HCT116 (cell line): ENCODE measurements at regions not wholly inside any gene's neighbourhood (a gene's known extent, or its start where the extent isn't known, plus 50 kb on each side); places are given as distances from the start of the nearest gene placed in this dataset.
"Not testable (repeated sequence)": the region's sequence is repeated elsewhere in the genome, so short reads cannot be mapped to it uniquely, and the experiment has no call there.

Experiments used
- ATAC-seq: fragments of 200-7000 bp; cut with Tn5 transposase; 2 replicates; pipeline ENCODE4 v1.9.1; 2020; ENCODE audit warnings: mild to moderate bottlenecking, moderate library complexity
- BruUV-seq: library from RNA; stranded (reverse); fragments of 400-500 nt; replicated peaks from 2 replicates; lab custom pipeline; 2021; lab: Mats Ljungman, UMichigan
- CTCF ChIA-PET: fragments of 300-600 bp; sonication (Branson Sonifier 250); formaldehyde crosslinking; loops from one replicate; lab custom pipeline; 2021; ENCODE audit warnings: antibody characterized with exemption; lab: Charles Lee
- POLR2A ChIA-PET: fragments of 300-600, 350-600 bp; sonication (Branson Sonifier 250); formaldehyde crosslinking; loops from one replicate; lab custom pipeline; 2021; ENCODE audit warnings: antibody characterized with exemption; lab: Charles Lee
- RAD21 ChIA-PET, 2 experiments: fragments of 300-600 bp; sonication (Branson Sonifier 250); formaldehyde crosslinking; loops; one replicate each; lab custom pipeline; 2023; ENCODE audit warnings: low total read pairs in 2 of 2; ENCODE audit not compliant: uncharacterized antibody in 2 of 2, unreplicated experiment in 2 of 2, low non-redundant PET in 1 of 2; lab: Charles Lee
- DNase-seq: peaks from one replicate; pipeline ENCODE4 v3.0.0-alpha.2; 2010; ENCODE audit warnings: low read depth, low spot score
- H2AFZ ChIP-seq: fragments of 200-600 bp; shearing (Covaris generic), sonication (generic); 2 replicates; pipeline ENCODE4 v1.6.1; 2017; ENCODE audit warnings: low read depth, mixed run types, mixed read lengths, antibody characterized with exemption, low read length; ENCODE audit not compliant: poor library complexity, severe bottlenecking
- H3K27ac ChIP-seq: 2 replicates; pipeline ENCODE4 v1.5.1; 2012; ENCODE audit warnings: low read depth, low read length
- H3K27me3 ChIP-seq: fragments of 200-600 bp; sonication (generic); 2 replicates; pipeline ENCODE4 v1.6.1; 2016; ENCODE audit warnings: mixed run types, low read length, mixed read lengths; ENCODE audit not compliant: insufficient read depth
- H3K36me3 ChIP-seq, 2 experiments: fragments of 200-500 bp in 1 of 2; fragments of 200-600 bp in 1 of 2; sonication (Bioruptor generic) in 1 of 2; sonication (generic) in 1 of 2; 2 replicates each; pipeline versions ENCODE4 v1.5.1 to v1.6.1; 2014 to 2016; ENCODE audit warnings: low read length in 2 of 2, inconsistent platforms in 1 of 2, mixed read lengths in 1 of 2, mixed run types in 1 of 2; ENCODE audit not compliant: insufficient read depth in 2 of 2, control insufficient read depth in 1 of 2
- H3K4me1 ChIP-seq, 2 experiments: fragments of 200-600 bp in 1 of 2; sonication (generic) in 1 of 2; 2 replicates each; pipeline versions ENCODE4 v1.5.1 to v1.6.1; 2012 to 2017; ENCODE audit warnings: low read length in 2 of 2, inconsistent platforms in 1 of 2, mild to moderate bottlenecking in 1 of 2, mixed read lengths in 1 of 2, mixed run types in 1 of 2, moderate library complexity in 1 of 2; ENCODE audit not compliant: insufficient read depth in 2 of 2, control insufficient read depth in 1 of 2
- H3K4me2 ChIP-seq: fragments of 200-600 bp; sonication (generic); 2 replicates; pipeline ENCODE4 v1.6.1; 2017; ENCODE audit warnings: mixed run types, low read length, mixed read lengths
- H3K4me3 ChIP-seq, 2 experiments: fragments of 200-600 bp in 1 of 2; sonication (generic) in 1 of 2; replicated peaks in 1 of 2; 2 replicates each; pipeline ENCODE4 v1.5.1; 2011 to 2016; ENCODE audit warnings: low read length in 2 of 2, control low read depth in 1 of 2, low read depth in 1 of 2, mild to moderate bottlenecking in 1 of 2, mixed read lengths in 1 of 2, mixed run types in 1 of 2
- H3K79me2 ChIP-seq: fragments of 200-600 bp; sonication (generic); 2 replicates; pipeline ENCODE4 v1.6.1; 2017; ENCODE audit warnings: mild to moderate bottlenecking, mixed run types, low read length, moderate library complexity, mixed read lengths; ENCODE audit not compliant: insufficient read depth
- H3K9ac ChIP-seq: fragments of 200-600 bp; sonication (generic); 2 replicates; pipeline ENCODE4 v1.6.1; 2016; ENCODE audit warnings: low read length, mixed read lengths
- H3K9me2 ChIP-seq: fragments of 200-600 bp; sonication (generic), shearing (Covaris generic); 2 replicates; pipeline ENCODE4 v1.6.1; 2017; ENCODE audit warnings: mixed run types, mild to moderate bottlenecking, moderate library complexity; ENCODE audit not compliant: insufficient read depth
- H3K9me3 ChIP-seq, 2 experiments: fragments of 200-500 bp in 1 of 2; fragments of 200-600 bp in 1 of 2; sonication (Bioruptor generic) in 1 of 2; sonication (generic) in 1 of 2; 2 replicates each; pipeline ENCODE4 v1.6.1; 2014 to 2017; ENCODE audit warnings: low read length in 2 of 2, mixed read lengths in 2 of 2, inconsistent platforms in 1 of 2, low read depth in 1 of 2, mild to moderate bottlenecking in 1 of 2, mixed run types in 1 of 2, moderate library complexity in 1 of 2; ENCODE audit not compliant: control insufficient read depth in 1 of 2, insufficient read depth in 1 of 2
- H4K20me1 ChIP-seq: fragments of 200-600 bp; sonication (generic), shearing (Covaris generic); 2 replicates; pipeline ENCODE4 v1.6.1; 2017; ENCODE audit warnings: mixed run types, mild to moderate bottlenecking, moderate library complexity; ENCODE audit not compliant: insufficient read depth
- intact Hi-C: fragments of 100-400 bp; cut with micrococcal nuclease; formaldehyde crosslinking; loops from 2 replicates; pipeline ENCODE4 v1.10.0; 2022

DNA sequence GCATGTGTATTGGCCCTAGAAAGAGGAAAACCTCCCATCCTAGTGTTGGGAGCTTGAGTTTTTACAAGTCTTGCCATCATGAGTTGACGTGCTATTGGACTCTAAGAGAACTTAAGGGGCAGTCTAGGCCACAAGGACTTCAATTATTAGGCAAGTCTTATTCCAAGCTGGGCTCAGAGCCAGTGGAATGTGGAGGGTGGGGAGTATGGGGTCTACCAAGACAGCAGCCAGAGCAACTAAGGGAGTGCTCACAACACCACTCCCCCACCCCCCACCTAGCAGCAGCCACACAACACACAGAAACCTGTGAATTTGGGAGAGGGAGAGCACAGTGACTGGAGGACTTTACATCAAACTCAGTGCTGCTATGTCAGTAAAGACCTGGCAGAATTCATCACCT is 1625.6 kb downstream of the SPATA31A7 start:
- H3K9me2 ChIP-seq, BruUV-seq, H3K79me2 ChIP-seq, H3K4me3 ChIP-seq, ATAC-seq, H3K36me3 ChIP-seq, H4K20me1 ChIP-seq, H3K27me3 ChIP-seq, H3K4me2 ChIP-seq, CTCF ChIA-PET, H2AFZ ChIP-seq, intact Hi-C loops, DNase-seq, POLR2A ChIA-PET, H3K27ac ChIP-seq, RAD21 ChIA-PET, H3K9ac ChIP-seq, H3K9me3 ChIP-seq, H3K4me1 ChIP-seq: not testable (repeated sequence)

DNA sequence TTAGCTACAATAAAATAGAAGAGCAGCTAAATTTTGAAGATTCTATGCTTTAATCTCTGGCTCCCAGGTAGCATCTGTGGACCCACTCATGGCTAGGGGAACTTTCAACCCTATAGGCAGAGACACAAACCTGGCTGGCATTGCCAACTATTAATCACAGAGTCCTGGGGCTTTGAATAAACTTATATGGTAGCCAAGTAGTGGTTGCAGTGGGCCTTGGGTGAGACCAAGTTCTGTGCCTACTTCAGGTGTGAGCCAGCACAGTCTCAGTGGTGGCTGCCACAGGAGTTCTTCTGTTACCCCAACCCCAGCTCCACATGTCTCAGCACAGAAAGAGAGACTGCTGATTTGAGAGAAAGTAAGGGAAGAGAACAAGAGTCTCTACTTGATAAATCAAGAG is 1626.5 kb downstream of the SPATA31A7 start:
- H3K9ac ChIP-seq, CTCF ChIA-PET, RAD21 ChIA-PET, H3K4me3 ChIP-seq, H3K9me2 ChIP-seq, H3K27ac ChIP-seq, ATAC-seq, H3K79me2 ChIP-seq, POLR2A ChIA-PET, intact Hi-C loops, H2AFZ ChIP-seq, H3K9me3 ChIP-seq, H4K20me1 ChIP-seq, BruUV-seq, H3K4me1 ChIP-seq, DNase-seq, H3K27me3 ChIP-seq, H3K4me2 ChIP-seq, H3K36me3 ChIP-seq: not testable (repeated sequence)

DNA sequence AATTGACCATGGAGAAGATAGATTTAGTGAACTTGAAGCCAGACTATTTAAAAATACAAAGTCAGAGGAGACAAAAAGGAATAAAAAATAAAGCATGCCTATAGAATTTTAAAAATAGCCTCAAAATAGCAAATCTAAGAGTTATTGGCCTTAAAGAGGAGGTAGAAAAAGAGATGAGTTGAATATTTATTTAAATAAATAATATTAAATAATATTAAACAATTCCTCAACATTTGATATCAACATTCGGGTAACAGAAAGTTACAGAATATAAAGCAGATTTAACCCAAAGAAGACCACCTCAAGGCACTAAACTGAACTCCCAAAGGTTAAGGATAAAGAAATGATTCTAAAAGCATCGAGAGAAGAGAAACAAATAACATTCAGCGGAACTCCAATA is 1627.4 kb downstream of the SPATA31A7 start:
- CTCF ChIA-PET, H3K27ac ChIP-seq, intact Hi-C loops, RAD21 ChIA-PET, H3K4me2 ChIP-seq, H3K36me3 ChIP-seq, H3K4me1 ChIP-seq, H3K9me3 ChIP-seq, H3K9me2 ChIP-seq, ATAC-seq, H3K27me3 ChIP-seq, H3K4me3 ChIP-seq, H3K9ac ChIP-seq, BruUV-seq, H3K79me2 ChIP-seq, H4K20me1 ChIP-seq, H2AFZ ChIP-seq, POLR2A ChIA-PET, DNase-seq: not testable (repeated sequence)

DNA sequence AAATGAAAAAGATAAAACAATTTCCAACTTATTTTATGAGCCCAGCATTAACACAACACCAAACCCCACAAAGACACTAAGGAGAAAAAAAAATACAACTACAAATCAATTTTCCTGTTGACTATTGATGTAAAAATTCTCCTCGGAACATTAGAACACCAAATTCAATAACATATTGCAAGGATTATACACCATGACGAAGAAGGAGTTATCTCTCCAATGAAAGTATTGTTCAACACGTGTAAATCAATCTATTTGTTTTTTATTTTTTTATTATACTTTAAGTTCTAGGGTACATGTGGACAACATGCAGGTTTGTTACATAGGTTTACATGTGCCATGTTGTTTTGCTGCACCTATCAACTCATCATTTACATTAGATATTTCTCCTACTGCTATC is 1632.3 kb downstream of the SPATA31A7 start:
- H3K9me3 ChIP-seq, H3K79me2 ChIP-seq, H2AFZ ChIP-seq, DNase-seq, H3K4me1 ChIP-seq, H3K4me3 ChIP-seq, H3K36me3 ChIP-seq, H3K27me3 ChIP-seq, H3K9me2 ChIP-seq, ATAC-seq, H3K4me2 ChIP-seq, intact Hi-C loops, POLR2A ChIA-PET, H4K20me1 ChIP-seq, H3K9ac ChIP-seq, H3K27ac ChIP-seq, BruUV-seq, CTCF ChIA-PET, RAD21 ChIA-PET: not testable (repeated sequence)
